ENCODE measurements at regions not wholly inside any gene's neighbourhood (a gene's known extent, or its start where the extent isn't known, plus 50 kb on each side); places are given as distances from the start of the nearest gene placed in this dataset.
A peak's percentile ranks its signal among the peaks of the same experiment; 100 is the strongest.

GRCh38 chr10:71132321-71132810, 80.0 kb upstream of the UNC5B start:
- TF ChIP-seq, protein P1, sequence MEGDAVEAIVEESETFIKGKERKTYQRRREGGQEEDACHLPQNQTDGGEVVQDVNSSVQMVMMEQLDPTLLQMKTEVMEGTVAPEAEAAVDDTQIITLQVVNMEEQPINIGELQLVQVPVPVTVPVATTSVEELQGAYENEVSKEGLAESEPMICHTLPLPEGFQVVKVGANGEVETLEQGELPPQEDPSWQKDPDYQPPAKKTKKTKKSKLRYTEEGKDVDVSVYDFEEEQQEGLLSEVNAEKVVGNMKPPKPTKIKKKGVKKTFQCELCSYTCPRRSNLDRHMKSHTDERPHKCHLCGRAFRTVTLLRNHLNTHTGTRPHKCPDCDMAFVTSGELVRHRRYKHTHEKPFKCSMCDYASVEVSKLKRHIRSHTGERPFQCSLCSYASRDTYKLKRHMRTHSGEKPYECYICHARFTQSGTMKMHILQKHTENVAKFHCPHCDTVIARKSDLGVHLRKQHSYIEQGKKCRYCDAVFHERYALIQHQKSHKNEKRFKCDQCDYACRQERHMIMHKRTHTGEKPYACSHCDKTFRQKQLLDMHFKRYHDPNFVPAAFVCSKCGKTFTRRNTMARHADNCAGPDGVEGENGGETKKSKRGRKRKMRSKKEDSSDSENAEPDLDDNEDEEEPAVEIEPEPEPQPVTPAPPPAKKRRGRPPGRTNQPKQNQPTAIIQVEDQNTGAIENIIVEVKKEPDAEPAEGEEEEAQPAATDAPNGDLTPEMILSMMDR (IDR thresholded peaks at IDR 0.05) = no peak

DNA sequence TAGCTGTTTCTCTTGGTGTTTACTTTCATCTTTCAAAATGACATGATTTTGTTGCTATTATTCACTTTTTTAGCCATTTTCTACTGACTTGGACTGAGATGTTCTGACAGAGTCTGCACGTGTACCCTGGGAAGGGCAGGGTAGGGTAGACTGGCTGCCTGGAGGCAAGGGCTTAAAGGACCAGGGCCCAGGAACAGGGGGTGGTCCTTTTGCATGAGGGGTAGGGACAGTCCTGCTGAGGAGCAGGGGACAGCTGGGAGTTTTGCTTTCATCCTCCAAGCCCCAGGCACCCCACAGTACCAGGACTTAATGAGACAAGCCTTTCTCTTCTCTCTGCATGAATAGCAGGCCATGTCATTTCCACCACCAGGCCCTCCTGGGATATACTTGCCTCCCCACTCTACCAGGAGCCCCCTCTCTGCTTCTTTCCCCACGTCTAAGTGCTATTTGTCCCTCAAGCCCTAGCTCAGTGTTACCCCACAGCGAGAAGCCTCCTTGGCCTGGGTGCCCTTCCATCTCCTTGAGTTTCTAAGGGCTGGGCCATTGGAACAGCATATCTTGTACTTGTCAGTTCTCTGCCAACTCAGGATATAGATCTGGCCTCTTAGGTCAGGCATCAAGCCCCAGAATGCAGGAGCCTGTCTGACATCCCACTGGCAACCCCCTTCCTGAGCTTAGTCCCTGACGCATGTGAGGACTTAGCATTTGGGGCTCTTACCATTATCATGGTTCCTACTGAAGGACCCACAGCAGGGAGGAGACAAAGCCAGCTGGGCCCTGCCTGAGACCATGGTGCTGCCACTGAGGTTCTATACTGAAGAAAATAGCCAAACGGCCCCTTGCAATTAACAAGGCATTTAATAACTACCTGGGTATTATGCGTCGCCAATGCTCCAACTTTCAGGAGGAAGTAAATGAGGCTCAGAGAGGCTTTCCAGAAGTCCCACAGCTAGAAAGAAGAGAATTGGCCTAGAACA, 78.4 kb upstream of the UNC5B start:
- TF ChIP-seq, protein P1 (IDR thresholded peaks at IDR 0.05) = no peak

GRCh38 chr10:71134732-71135211, 77.6 kb upstream of the UNC5B start:
- TF ChIP-seq, protein P1 (IDR thresholded peaks at IDR 0.05) = peak; percentile 26; the same call in 1 of the 2 replicates

GRCh38 chr10:71135236-71135635, 77.1 kb upstream of the UNC5B start:
- TF ChIP-seq, protein P1 (IDR thresholded peaks at IDR 0.05) = no peak

DNA sequence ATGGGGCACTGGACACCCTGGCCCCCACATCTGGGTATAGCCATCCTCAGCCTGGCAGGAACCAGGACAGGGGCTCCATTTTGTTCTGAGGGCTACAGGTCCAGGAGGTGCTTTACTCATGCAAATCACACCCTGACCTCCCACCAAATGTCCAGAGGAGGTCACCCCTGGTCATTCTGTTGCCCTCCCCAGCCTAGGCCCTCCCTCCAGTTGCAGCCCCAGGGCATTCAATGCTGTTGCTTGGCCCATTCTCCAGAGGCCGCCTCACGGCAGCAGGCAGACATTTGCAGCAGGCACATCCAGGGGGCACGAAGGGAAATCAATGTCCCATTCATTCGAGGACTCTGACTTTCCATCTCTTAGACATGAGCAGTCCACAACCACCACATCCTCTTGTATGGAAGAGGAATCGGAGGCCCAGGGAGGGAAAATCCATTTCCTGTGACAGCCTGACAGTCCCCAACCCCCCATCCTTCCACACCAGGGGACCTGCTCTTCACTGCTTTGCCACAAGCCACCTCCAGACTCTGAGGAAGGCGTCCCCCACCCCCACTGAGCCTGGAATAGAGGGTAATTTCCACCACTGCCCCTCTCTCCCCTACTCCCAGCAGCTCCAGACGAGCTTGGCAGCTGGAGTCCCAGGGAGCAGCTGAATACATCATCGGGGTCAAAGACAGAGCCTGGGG, 76.2 kb upstream of the UNC5B start:
- TF ChIP-seq, protein P1 (IDR thresholded peaks at IDR 0.05) = no peak

DNA sequence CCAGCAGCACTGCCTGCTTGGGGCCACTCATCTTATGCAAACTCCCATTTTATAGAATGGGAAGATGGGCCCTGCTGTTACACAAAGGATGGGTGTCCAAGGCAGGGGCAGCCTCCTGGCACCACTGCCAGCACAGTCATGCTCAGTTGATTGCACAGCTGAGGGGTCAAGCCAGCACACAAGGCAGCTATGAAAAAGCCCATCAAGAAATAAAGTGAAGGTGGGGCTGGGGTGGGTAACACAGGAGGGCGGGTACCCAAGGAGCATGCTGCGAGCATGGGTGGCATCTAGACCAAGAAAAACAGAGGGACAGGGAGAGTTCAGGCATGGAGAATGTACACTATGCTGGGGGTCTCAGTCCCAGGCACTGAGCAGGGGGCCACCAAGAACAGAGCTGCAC, 74.7 kb upstream of the UNC5B start:
- TF ChIP-seq, protein P1 (IDR thresholded peaks at IDR 0.05) = no peak

- TF ChIP-seq, protein P1 (IDR thresholded peaks at IDR 0.05) = no peak
These were observed 74.1 kb upstream of the UNC5B start for GRCh38 chr10:71138166-71138830.
